LoVo (cell line): ENCODE measurements at regions not wholly inside any gene's neighbourhood (a gene's known extent, or its start where the extent isn't known, plus 50 kb on each side); places are given as distances from the start of the nearest gene placed in this dataset.
"Not testable (repeated sequence)": the region's sequence is repeated elsewhere in the genome, so short reads cannot be mapped to it uniquely, and the experiment has no call there.

Experiments used
- DNase-seq: peaks from one replicate; pipeline ENCODE4 v3.0.0-alpha.2; 2016; ENCODE audit warnings: low spot score

DNA sequence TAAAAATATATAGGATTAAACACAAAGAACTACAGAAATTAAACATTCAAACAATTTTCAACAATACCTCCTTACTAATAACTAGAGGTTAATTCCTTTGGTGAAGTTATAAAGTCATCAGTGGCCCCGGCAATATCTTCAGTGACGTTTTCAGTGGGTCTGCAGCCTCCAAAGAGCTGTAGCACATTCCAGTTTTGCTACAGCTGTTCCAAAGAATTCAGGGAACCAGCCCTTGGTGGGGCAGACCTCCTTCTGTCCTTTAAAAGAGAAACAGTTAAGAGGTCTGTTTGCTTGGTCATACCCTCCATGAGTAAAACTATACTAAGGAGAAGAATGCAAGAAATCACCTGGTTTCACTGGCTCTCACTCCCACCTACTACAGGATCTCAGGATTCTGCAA lies 99.2 kb upstream of the ZDHHC17 start:
- no peak for DNase-seq

DNA sequence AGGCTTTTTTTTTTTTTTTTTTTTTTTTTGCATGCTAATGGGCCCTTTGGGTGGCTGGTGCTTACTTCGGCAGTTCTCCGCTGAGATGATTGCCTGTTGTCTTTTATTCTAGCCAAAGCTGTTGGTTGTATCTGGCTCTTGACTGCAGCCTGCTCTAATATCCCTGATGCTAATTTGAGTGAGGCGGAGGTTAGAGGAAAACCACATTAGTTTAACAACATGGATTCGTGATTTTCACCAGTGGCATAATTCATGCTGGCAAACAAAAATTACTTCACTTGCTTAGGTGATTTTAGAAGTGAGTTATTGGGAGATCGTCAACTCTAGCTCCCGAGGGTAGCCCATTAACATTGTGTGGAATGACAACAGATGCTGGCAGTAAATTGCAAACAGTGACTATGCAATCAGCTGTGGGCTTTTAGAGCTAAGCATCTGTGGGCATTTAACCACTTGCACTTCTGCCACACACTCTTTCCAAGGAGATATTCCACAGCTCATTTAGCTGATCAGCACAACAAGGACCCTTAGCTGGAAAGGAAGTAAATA lies 97.6 kb upstream of the ZDHHC17 start:
- no peak for DNase-seq

DNA sequence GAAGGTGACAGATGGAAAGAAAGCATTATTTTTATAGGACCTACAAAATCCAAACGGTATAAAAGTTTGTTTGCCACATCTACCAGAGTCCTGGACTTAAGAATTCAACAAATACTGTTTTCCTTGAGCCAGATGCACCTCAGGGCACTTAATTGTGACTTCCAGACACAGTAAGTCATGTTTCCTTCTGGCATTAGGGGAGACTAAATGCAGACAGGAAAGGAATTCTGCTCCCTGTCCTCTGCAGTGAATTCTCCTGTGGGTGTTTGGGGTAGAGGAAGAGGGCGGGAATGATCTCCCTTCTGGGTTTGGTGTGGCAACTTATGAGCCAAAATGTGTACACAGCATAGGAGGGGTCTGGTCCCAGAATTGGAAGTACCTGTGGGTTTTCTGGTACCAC lies 93.9 kb upstream of the ZDHHC17 start:
- DNase-seq: no peak

DNA sequence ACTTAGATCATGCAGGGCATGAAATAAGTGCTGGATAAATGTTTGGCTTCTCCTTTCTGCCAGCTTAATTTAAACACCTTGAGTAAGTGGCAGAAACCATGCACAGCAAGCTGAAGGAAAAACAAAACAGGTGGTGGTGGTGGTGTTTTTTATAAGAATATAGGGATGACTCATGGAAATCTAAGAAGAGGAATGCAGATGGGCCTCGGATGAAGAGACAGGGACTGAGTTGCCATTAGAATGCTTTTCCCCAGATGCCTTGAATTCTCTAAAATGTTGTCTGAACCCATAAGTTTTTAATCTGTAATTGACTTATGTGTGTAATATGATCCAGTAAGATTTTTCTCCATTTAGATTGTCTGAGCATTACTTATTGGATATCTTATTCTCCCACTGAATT lies 93.1 kb upstream of the ZDHHC17 start:
- DNase-seq: no peak

DNA sequence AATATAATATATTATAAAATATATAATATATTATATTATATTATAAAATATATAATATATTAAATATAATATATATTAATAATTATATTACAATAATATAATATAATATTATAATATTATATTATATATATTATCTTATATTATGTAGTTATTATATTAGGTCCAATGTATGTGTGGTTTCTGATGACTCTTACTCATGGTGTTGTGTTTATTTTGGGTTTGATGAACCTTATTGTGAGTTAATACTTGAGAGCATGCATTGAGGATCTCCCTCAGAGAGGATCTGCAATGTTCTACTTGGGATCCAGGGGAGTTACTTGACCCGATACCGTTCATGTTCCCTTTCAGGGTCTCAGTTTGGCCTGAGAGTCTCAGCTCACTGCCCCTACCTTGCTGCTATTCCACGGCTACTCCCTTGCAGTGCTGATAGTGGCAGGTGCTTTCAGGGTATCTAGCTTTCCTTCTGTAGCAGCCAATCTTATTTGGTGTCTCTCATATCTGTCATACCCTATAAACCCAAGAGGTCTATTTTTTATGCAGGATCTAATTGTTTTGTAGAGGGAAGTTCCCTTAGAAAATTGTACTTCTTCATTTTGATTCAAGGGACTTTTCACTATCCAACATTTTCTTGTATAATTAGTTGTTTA lies 89.1 kb upstream of the ZDHHC17 start:
- no peak for DNase-seq

DNA sequence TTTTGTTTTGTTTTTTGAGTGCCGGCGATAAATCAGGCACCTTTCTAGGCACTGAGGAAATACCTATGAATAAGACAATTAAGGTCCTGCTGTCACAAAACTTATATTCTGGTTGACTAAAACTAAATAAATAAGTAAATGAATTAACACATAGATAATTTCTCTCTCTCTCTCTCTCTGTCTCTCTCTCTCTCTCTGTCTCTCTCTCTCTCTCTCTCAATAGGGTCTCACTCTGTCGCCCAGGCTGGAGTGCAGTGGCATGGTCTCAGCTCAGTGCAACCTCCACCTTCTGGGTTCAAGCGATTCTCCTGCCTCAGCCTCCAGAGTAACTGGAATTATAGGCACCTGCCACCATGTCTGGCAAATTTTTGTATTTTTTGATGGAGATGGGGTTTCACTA lies 87.7 kb upstream of the ZDHHC17 start:
- DNase-seq: not testable (repeated sequence)

DNA sequence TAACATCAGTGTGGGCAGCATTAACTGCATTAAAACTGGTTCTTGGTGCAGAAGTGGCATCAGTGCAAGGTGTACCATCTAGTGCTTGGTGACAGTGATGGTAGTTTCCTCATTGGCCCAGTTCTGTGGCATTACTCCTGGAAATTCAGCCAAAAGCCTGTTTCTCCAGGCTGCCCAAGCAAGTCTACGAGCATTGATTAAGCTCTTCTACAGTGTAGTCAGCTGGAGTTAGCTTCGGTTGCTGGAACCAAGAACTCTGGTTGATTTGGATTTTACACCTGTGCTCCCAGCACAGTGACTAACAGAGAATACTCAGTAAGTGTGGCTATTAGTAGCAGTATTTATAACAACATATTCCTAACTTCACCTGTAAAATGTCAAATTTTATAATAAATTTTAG lies 84.9 kb upstream of the ZDHHC17 start:
- no peak for DNase-seq

DNA sequence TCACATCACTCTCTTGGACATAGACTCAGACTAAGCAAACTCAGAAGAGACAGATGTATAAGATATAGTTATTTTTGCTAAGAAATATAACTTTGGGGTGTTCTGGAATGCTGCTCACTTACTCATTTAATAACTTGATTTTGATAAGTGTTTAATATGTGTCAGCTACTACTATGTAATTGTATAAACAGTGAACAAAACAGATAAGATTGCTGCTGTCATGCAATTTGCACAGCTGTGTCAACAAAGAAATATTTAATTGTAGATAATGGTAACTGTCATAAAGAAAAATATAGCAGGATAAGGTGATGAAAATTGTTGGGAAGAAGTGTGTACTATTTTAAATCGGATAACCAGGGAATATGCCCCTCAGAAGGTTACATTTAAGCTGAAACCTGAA lies 84.1 kb upstream of the ZDHHC17 start:
- DNase-seq: no peak

DNA sequence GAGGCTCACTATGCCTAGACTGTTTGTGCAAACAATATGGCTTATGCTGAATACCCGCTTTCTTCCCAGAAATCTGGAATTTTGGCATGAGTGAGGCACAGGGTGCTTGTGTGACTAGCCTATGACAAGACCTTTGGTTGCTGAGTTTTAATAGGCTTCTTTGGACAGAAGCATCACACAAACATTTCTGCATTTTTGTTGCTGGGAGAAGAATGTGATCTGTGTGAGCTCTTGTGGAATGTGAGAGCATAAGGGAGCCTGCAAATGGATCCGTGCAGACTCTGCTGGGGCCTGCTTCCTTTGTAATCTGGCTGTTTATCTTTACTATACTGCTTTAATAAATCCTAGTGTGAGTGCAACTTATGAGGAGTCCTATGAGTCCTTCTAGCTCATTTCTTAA lies 83.0 kb upstream of the ZDHHC17 start:
- DNase-seq: no peak

DNA sequence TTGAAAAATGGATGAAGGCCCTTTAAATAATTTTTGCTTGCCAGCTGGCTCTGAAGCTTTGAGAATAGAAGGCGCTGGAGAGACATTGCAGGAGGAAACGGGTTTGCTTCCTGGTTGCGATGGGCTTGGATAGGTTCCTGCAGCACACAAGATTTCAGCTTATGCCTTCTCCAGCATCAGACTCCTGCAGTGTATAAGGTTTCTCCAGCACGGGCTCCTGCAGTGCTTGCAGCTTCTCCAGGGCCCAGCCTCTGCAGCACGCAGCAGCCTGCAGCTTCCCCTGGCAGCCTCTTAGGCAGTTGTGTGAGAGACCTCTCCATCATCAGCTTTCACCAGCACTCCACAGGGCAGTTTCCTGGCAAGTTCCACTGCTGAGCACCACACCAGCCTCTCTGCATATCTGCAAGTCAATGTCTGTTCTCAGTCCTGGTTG lies 78.7 kb upstream of the ZDHHC17 start:
- DNase-seq: no peak

DNA sequence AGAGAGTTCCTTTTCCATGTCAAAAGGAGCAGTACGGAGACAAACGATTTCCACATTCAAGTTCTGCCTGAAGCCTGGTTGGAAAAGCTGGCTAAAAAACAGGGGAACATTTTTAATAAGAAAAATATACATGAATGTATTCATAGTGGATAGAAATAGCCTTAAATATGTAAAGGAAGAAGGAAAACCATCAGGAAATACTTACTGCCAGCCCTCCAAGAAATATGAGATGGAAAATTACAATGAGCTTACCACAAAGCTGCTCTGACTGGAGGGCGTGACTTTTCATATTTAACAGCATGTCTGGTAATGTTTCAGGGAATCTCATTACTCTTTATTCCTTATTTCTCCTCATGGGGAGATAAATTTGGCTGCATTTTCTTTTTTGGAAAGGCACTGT lies 75.9 kb upstream of the ZDHHC17 start:
- DNase-seq: no peak

DNA sequence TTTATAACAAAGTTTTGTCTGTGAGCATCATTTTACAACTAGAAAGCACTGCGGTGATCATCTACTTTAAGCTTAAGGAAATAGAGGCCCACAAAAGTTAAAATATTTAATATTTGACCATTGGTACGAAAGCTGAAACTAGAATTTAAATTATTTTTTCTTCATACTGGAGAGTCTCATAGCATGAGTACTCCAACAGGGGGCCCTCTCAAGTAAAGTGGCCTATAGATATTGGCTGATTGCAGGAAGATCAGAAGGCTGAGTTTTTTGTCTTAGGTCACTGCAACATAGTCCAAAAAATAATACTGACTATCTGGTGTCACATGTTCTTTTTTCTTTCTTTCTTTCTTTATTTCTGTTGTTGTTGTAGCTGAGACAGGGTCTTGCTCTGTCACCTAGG lies 75.3 kb upstream of the ZDHHC17 start:
- no peak for DNase-seq

DNA sequence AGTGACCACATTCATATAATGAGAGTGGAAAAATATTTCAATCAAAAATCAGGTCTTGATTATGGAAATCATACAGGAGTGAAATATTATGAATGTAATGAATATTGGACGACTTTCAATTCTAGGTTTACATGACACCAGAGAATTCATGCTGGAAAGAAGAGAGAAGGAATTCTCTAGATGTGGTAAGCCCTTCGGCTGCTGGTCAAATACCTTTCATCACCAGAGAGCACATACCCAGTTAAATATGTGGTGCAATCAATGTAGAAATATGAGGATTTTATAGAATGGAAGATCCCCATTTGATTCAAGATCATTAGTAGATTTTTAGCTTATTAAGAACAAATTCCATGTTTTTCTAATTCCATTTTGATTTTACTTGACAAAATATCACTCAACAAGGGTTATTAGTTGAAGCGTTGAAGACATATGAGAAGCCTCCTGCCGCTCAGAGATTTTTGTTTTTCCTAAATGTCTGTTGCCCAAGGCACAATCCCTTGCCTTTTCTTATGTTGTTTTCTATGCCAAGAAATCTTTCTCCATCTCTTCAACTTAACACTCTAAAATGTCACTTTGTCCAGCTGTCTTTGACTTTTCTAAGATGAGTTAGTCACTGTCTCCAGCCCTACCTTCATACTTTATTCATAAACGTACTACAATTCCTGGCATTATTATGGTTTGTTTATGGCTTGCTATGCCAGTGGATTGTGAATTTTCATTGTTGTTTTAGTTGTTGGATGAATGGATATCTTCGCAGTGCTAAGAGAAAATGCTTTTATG lies 72.8 kb upstream of the ZDHHC17 start:
- no peak for DNase-seq

DNA sequence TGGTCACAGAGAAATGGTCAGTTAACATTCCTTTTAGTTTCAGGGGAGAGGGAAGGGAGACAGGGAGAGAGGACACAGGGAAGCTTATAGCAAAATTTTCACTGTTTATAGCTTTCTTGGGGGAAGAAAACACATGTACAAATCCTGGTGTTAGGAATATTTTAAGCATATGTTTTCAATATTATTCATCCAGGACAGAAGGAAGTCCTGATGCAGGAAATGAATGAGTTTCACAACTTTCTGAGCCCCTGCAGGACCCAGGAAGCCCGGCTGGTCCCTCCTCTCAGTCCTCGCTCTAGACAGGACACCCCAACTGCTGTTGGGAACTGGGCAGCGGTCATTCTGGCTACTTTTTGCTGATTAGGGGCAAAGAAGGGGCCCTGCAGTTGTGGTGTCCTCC lies 71.1 kb upstream of the ZDHHC17 start:
- no peak for DNase-seq

DNA sequence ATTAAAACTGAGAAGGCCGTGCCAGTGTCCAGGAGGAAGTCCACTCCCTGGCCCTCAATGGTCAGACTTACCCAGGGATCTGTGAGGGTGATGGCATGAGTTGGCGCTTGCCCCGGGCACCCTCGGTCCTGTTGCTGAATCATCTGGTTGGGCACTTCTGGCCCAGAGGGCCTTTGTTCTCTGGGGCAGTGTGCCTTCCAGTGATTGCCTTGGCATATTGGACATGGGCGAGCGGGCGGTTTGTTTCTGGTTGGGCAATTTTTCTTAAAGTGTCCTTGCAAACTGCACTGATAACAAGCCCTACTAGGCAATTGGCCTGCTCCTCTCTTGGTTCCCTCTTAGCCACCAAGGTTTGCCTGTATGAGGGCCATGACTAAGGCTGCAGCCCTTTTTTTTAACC lies 69.5 kb upstream of the ZDHHC17 start:
- DNase-seq: no peak

DNA sequence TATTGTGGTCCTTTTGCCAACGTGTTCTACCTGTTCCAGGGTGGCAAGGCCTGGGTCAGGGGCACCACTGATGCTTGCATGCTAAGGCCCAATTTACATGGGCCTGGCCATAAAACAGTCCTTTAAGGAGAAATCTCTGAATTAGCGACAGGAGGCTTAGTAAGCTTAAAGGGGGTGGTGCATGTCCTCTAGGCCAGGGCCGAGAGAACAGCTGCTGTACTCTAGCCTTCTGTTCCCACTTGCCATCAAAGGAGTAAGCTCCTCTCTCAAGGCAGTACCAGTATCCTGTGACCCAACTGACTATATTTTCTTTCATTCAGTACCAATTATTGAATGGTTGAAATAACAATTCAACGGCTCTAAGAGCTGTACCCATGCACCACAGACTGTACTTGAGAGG lies 67.7 kb upstream of the ZDHHC17 start:
- no peak for DNase-seq

DNA sequence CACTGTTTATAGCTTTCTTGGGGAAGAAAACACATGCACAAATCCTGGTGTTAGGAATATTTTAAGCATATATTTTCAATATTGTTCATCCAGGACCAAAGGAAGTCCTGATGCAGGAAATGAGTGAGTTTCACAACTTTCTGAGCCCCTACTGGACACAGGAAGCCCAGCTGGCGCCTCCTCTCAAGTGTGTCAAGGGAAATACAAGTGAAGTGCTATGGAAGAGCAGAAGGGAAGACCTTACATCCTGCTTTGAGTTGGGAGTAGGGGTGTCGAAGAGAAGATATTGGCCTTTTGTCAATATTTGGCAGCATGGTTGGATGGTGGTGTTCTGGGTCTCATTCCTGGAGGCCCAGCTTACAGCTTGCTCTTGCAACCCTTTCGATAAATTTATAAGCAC lies 66.1 kb upstream of the ZDHHC17 start:
- no peak for DNase-seq

DNA sequence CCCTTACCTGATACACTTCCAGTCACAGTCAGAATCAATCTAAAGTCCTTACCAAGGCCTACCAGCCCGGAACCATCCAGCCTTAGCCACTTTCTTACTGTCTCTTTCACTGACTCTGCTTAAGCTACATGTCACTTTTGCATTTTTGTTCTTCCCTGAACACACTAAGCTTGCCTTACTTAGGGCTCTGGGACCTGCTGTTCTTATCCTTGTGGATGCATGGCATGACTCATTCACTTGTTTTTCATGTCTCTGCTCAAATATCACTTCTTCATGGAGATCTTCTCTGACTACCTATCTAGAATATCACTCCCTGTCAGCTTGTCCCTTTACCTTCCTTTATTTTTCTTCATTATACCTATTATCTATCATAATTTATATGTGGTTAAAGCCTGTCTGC lies 65.6 kb upstream of the ZDHHC17 start:
- no peak for DNase-seq

DNA sequence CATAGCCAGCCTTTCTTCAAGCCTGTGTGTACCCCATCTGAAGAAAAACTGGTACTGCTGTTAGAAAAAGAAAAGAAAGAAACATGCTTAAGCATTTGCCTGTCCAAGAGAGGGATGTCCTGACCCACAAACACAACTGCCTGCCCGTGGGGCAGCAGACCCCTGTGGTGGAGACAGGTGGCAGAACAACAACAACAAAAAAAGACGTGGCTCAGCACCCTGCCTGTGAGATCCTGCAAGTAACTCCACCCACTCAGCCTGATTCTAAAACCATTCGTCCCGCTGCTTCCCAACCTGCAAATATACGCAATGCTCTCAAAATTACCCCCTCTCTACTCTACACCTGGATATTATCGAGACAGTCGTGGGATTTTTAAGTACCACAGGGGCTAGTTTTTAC lies 64.9 kb upstream of the ZDHHC17 start:
- DNase-seq: no peak

DNA sequence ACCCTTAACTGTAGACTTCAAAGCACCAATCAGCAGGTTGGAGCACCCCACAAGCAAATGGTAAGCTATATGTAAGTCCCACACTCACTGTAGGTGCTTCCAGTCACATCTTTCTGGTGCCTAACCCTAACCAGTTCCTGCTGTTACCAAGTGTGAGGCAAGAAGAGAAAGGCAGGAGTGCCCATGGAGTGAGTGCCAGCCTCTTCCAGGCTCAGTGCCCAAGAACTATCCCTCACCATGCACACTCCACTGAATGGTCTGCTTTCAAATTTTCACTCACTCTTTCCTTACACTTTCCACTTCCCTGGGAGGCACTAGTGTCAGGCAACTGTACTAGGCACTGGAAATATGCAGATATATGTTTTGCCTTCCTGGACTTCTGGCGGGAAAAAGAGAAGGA lies 62.2 kb upstream of the ZDHHC17 start:
- no peak for DNase-seq

DNA sequence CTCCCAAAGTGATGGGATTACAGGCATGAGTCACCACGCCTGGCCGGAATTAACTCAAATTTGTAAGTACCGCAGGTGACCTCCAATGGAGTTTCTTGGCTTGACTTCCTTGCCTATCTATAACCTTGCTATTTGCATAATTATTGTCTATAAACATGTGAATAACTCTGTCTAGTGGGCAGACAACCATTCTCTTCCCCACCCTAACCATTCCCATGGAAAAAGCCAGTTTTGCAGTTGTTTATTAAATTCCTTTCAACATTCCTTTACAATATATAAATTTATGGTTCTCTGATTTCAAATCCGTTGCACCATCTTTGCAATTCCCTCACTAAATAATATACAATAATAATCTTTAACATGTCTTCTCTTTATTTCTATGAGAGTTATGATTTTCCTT lies 61.0 kb upstream of the ZDHHC17 start:
- DNase-seq: no peak

DNA sequence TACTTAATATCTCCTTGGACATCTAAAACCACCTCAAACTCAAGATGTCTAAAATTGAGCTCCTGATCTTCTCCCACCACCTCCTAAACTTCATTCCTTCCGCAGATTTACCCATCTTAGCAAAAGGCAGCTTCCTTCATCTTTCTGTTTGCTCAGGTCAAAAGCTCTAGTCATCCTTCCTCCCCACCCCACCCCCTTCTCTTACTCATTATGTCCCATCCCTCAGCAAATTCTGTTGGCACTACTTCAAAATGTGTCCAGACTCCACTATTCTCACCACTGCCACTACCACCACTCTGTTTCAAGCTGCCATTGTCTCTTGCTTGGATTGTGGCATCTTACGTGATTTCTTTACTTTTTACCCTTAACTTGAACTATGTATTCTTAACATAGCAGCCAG lies 59.2 kb upstream of the ZDHHC17 start:
- no peak for DNase-seq

DNA sequence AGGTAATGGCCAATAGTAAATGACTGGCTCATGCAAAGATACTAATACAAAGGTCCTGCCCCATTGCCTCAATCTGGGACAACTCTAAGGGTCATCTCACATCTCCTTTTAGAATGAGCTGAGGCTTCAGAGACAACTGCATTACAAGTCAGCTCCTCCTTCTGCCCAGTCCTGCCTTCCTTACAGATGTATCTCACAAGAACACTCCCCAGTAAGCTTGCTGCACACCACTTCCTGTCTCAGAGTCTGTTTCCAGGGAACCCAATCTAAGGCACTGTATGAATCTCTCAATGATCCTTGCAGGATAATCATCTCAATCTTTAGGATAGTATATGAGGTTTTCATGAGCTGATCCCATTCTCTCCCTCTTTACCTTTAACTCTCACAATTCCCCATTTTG lies 57.8 kb upstream of the ZDHHC17 start:
- DNase-seq: no peak

DNA sequence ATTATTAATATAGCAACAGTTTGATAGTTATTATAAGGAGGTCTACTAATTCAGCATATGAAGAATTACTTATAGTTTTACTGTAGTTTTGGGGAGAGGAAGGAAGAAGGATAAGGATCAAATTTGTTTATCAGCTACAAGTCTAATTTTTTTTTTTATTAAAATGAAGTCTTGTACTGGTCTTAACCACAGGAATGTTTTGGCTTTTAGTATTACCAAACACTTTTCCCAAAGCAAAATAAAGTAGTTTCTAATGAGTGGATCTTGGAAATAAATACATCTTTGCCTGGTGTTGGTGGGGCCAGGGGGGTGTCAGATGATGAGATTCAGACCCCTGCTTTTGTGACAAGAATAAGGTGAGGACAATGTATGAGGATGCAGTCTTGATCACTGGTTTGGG lies 57.2 kb upstream of the ZDHHC17 start:
- no peak for DNase-seq
